ENCODE measurements at regions not wholly inside any gene's neighbourhood (a gene's known extent, or its start where the extent isn't known, plus 50 kb on each side); places are given as distances from the start of the nearest gene placed in this dataset.

DNA sequence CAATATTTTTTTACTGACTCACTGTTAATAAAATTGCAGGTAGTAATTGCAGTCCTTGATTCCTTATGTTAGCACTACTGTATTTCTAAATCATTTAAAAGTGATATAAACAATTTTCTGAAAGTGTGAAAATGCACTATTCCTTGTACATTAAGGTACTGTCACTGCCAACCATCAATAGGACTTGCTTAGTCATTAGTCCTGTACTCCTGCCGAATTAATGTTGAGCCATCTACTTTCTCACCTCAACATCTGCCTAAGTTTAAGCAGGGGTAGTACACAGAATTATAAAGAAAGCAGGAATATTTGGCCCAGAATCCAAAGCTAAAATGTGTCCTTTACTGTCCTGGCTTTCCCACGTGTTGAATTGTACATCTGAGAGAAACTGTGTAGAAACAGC lies 87.0 kb upstream of the TRPC3 start:
- no peak for TF ChIP-seq ZFP30 (CRISPR knock-in tag; IDR thresholded peaks at IDR 0.05)
- TF ChIP-seq PPARA (CRISPR knock-in tag; IDR thresholded peaks at IDR 0.05; ENCODE audit: borderline replicate concordance), result no peak
- no peak for TF ChIP-seq CSDC2 (CRISPR knock-in tag; IDR thresholded peaks at IDR 0.05)
- TF ChIP-seq, protein P1, sequence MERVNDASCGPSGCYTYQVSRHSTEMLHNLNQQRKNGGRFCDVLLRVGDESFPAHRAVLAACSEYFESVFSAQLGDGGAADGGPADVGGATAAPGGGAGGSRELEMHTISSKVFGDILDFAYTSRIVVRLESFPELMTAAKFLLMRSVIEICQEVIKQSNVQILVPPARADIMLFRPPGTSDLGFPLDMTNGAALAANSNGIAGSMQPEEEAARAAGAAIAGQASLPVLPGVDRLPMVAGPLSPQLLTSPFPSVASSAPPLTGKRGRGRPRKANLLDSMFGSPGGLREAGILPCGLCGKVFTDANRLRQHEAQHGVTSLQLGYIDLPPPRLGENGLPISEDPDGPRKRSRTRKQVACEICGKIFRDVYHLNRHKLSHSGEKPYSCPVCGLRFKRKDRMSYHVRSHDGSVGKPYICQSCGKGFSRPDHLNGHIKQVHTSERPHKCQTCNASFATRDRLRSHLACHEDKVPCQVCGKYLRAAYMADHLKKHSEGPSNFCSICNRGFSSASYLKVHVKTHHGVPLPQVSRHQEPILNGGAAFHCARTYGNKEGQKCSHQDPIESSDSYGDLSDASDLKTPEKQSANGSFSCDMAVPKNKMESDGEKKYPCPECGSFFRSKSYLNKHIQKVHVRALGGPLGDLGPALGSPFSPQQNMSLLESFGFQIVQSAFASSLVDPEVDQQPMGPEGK (CRISPR knock-in tag; IDR thresholded peaks at IDR 0.05; ENCODE audit: borderline replicate concordance), result no peak
- TF ChIP-seq ZNF70 (CRISPR knock-in tag; IDR thresholded peaks at IDR 0.05), result no peak
- TF ChIP-seq, protein P2, sequence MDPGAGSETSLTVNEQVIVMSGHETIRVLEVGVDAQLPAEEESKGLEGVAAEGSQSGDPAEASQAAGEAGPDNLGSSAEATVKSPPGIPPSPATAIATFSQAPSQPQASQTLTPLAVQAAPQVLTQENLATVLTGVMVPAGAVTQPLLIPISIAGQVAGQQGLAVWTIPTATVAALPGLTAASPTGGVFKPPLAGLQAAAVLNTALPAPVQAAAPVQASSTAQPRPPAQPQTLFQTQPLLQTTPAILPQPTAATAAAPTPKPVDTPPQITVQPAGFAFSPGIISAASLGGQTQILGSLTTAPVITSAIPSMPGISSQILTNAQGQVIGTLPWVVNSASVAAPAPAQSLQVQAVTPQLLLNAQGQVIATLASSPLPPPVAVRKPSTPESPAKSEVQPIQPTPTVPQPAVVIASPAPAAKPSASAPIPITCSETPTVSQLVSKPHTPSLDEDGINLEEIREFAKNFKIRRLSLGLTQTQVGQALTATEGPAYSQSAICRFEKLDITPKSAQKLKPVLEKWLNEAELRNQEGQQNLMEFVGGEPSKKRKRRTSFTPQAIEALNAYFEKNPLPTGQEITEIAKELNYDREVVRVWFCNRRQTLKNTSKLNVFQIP (CRISPR knock-in tag; IDR thresholded peaks at IDR 0.05; ENCODE audit: borderline replicate concordance, low read depth), result no peak
- no peak for TF ChIP-seq ARNTL (CRISPR knock-in tag; IDR thresholded peaks at IDR 0.05; ENCODE audit: borderline replicate concordance, low read depth)
- TF ChIP-seq, protein P3, sequence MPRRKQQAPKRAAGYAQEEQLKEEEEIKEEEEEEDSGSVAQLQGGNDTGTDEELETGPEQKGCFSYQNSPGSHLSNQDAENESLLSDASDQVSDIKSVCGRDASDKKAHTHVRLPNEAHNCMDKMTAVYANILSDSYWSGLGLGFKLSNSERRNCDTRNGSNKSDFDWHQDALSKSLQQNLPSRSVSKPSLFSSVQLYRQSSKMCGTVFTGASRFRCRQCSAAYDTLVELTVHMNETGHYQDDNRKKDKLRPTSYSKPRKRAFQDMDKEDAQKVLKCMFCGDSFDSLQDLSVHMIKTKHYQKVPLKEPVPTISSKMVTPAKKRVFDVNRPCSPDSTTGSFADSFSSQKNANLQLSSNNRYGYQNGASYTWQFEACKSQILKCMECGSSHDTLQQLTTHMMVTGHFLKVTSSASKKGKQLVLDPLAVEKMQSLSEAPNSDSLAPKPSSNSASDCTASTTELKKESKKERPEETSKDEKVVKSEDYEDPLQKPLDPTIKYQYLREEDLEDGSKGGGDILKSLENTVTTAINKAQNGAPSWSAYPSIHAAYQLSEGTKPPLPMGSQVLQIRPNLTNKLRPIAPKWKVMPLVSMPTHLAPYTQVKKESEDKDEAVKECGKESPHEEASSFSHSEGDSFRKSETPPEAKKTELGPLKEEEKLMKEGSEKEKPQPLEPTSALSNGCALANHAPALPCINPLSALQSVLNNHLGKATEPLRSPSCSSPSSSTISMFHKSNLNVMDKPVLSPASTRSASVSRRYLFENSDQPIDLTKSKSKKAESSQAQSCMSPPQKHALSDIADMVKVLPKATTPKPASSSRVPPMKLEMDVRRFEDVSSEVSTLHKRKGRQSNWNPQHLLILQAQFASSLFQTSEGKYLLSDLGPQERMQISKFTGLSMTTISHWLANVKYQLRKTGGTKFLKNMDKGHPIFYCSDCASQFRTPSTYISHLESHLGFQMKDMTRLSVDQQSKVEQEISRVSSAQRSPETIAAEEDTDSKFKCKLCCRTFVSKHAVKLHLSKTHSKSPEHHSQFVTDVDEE (CRISPR knock-in tag; IDR thresholded peaks at IDR 0.05), result no peak
- no peak for TF ChIP-seq TCF4 (CRISPR knock-in tag; IDR thresholded peaks at IDR 0.05; ENCODE audit: borderline replicate concordance)
